AG10803 (cell line): ENCODE measurements at regions not wholly inside any gene's neighbourhood (a gene's known extent, or its start where the extent isn't known, plus 50 kb on each side); places are given as distances from the start of the nearest gene placed in this dataset.
"Not testable (repeated sequence)": the region's sequence is repeated elsewhere in the genome, so short reads cannot be mapped to it uniquely, and the experiment has no call there.

Experiments used
- DNase-seq: peaks from one replicate; pipeline ENCODE4 v3.0.0; 2010; ENCODE audit warnings: low read depth
- H3K4me3 ChIP-seq: 2 replicates; pipeline ENCODE4 v1.5.1; 2011; ENCODE audit warnings: mild to moderate bottlenecking, low read length, control low read depth
- CTCF ChIP-seq: conservative IDR thresholded peaks from 2 replicates; pipeline ENCODE4 v1.5.1; 2011; ENCODE audit warnings: mild to moderate bottlenecking, low read length, control low read depth, inconsistent platforms

GRCh38 chr1:119251751-119252150 lies 111.3 kb upstream of the WARS2 start:
- no peak overlapping the region for H3K4me3 ChIP-seq
- TF ChIP-seq CTCF, result no peak
- DNase-seq, result no peak

- DNase-seq, result no peak
- no peak overlapping the region for H3K4me3 ChIP-seq
- TF ChIP-seq CTCF, result no peak
Observed at GRCh38 chr1:119253366-119253765, 112.9 kb upstream of the WARS2 start.

- no peak overlapping the region for H3K4me3 ChIP-seq
- TF ChIP-seq CTCF, result no peak
- DNase-seq, result peak; percentile 13
Observed at GRCh38 chr1:119254067-119254720, 113.7 kb upstream of the WARS2 start.

- not testable (repeated sequence) for H3K4me3 ChIP-seq, DNase-seq
Observed at GRCh38 chr1:119256089-119256488, 112.5 kb upstream of the HAO2 start.

GRCh38 chr1:119260506-119260905 lies 108.1 kb upstream of the HAO2 start:
- no peak for TF ChIP-seq CTCF
- no peak for DNase-seq

GRCh38 chr1:119266386-119266785 lies 102.2 kb upstream of the HAO2 start:
- no peak for TF ChIP-seq CTCF
- H3K4me3 ChIP-seq, result no peak overlapping the region
- no peak for DNase-seq

More at GRCh38 chr1:119260506-119260905, 108.1 kb upstream of the HAO2 start:
- no peak overlapping the region for H3K4me3 ChIP-seq

GRCh38 chr1:119266858-119267257 lies 101.7 kb upstream of the HAO2 start:
- DNase-seq, result no peak
- no peak for TF ChIP-seq CTCF
- no peak overlapping the region for H3K4me3 ChIP-seq

- not testable (repeated sequence) for H3K4me3 ChIP-seq, DNase-seq
Observed at GRCh38 chr1:119267288-119267687, 101.3 kb upstream of the HAO2 start.
